CD8-positive, alpha-beta memory T cell (primary cell): ENCODE measurements at regions not wholly inside any gene's neighbourhood (a gene's known extent, or its start where the extent isn't known, plus 50 kb on each side); places are given as distances from the start of the nearest gene placed in this dataset.

Experiments
- CTCF ChIA-PET: fragments of 350-600 bp; sonication (Branson Sonifier 250); formaldehyde crosslinking; loops from one replicate; lab custom pipeline; 2021; ENCODE audit warnings: antibody characterized with exemption; lab: Charles Lee
- POLR2A ChIA-PET: fragments of 350-600 bp; sonication (Branson Sonifier 250); formaldehyde crosslinking; loops from one replicate; lab custom pipeline; 2021; ENCODE audit warnings: antibody characterized with exemption; lab: Charles Lee
- DNase-seq, 5 donors: peaks; one replicate each; pipeline versions ENCODE4 v3.0.0 to v3.0.0-alpha.2; 2020 to 2022; ENCODE audit warnings: mixed read lengths in 1 of 5
- H3K27ac ChIP-seq: one replicate; pipeline ENCODE4 v1.7.0; 2013; ENCODE audit warnings: low read depth, mild to moderate bottlenecking, low read length, moderate library complexity
- H3K27me3 ChIP-seq: 2 replicates; pipeline ENCODE4 v1.7.0; 2013; ENCODE audit warnings: low read length, mild to moderate bottlenecking; ENCODE audit not compliant: insufficient read depth, poor library complexity, severe bottlenecking
- H3K36me3 ChIP-seq: 2 replicates; pipeline ENCODE4 v1.7.0; 2013; ENCODE audit warnings: mild to moderate bottlenecking, low read length, moderate library complexity; ENCODE audit not compliant: insufficient read depth
- H3K4me1 ChIP-seq: 2 replicates; pipeline ENCODE4 v1.7.0; 2013; ENCODE audit warnings: mild to moderate bottlenecking, low read length, moderate library complexity; ENCODE audit not compliant: insufficient read depth
- H3K4me3 ChIP-seq: 2 replicates; pipeline ENCODE4 v1.7.0; 2013; ENCODE audit warnings: mild to moderate bottlenecking, low read length
- H3K9me3 ChIP-seq: 2 replicates; pipeline ENCODE4 v1.7.0; 2013; ENCODE audit warnings: mild to moderate bottlenecking, low read length
- H3K27ac Mint-ChIP-seq, 8 donors: one replicate each; pipeline ENCODE4 v1.8.0; 2020 to 2021; ENCODE audit warnings: mixed read lengths in 8 of 8, mild to moderate bottlenecking in 6 of 8, inconsistent platforms in 3 of 8, moderate library complexity in 3 of 8
- H3K27me3 Mint-ChIP-seq, 2 donors: one replicate each; pipeline ENCODE4 v1.8.0; 2020 to 2021; ENCODE audit warnings: mixed read lengths in 2 of 2, mild to moderate bottlenecking in 1 of 2, moderate library complexity in 1 of 2
- H3K36me3 Mint-ChIP-seq, 3 donors: one replicate each; pipeline ENCODE4 v1.8.0; 2020 to 2021; ENCODE audit warnings: mixed read lengths in 3 of 3, inconsistent platforms in 1 of 3, mild to moderate bottlenecking in 1 of 3
- H3K4me1 Mint-ChIP-seq, 3 donors: one replicate each; pipeline ENCODE4 v1.8.0; 2020 to 2021; ENCODE audit warnings: mixed read lengths in 3 of 3, inconsistent platforms in 1 of 3, mild to moderate bottlenecking in 1 of 3
- H3K4me3 Mint-ChIP-seq, 7 donors: one replicate each; pipeline ENCODE4 v1.8.0; 2020 to 2021; ENCODE audit warnings: mixed read lengths in 7 of 7, mild to moderate bottlenecking in 6 of 7, moderate library complexity in 4 of 7, inconsistent platforms in 2 of 7
- H3K9me3 Mint-ChIP-seq, 5 donors: one replicate each; pipeline ENCODE4 v1.8.0; 2020 to 2022; ENCODE audit warnings: mixed read lengths in 5 of 5, mild to moderate bottlenecking in 3 of 5, moderate library complexity in 2 of 5, inconsistent platforms in 1 of 5

DNA sequence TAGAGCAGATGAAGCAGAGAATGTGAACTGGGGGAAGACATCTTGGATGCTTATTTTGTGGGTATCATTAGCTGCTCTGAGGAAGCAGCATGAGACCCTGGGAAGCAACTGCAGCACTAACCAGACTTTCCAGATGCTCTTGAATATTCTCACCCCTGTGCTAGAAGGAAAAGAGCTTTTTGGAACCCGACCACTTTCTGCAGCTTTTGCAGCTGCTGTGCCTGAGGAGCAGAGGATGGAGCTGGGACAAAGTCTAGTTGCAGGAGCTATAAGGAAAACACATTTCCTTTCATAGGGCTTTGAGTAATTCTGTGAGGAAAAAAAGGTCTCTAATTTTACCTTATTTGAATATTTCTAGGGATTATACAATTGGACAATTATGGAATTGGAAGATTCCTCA is 369.7 kb downstream of the CD109 start:
- Histone ChIP-seq H3K36me3 (no peaks in the 10 kb centered on the region), H3K4me3 (no peak overlapping the region), H3K4me1 (no peaks in the 10 kb centered on the region), H3K27ac (no peak overlapping the region), H3K9me3 (no peaks in the 10 kb centered on the region), H3K27me3 (no peaks in the 10 kb centered on the region)
- H3K36me3 Mint-ChIP-seq, result no peaks in the 10 kb centered on the region
- H3K9me3 Mint-ChIP-seq, result peaks cover 0 to 3% (median 0%) of the 10 kb centered on the region in 5 donors
- no peak overlapping the region for H3K27ac Mint-ChIP-seq
- POLR2A ChIA-PET, result no interaction called here
- peaks cover 0 to 4% of the 10 kb centered on the region in 2 donors for H3K27me3 Mint-ChIP-seq
- H3K4me1 Mint-ChIP-seq, result no peaks in the 10 kb centered on the region
- CTCF ChIA-PET, result no interaction called here
- no peak for DNase-seq
- no peak overlapping the region for H3K4me3 Mint-ChIP-seq

DNA sequence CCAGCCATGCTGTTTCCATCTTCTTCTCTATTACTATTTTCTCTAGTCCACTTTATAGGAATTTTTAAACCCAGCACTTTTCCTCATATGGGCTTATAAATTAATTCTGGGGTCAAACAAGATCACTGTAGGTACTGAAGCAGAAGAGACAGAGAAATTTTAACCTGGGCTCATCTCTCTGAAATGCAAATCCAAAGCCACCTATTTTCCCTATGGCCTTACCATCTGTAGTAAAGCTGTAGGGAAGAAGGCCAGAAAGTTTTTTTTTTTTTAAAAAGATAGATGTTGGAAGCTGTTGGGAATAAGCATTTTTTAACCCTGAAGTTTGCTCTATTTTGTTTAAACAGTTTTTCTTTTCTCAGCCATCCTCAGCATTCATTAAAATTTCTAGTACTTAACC is 367.4 kb downstream of the CD109 start:
- DNase-seq, result no peak
- CTCF ChIA-PET, result no interaction called here

DNA sequence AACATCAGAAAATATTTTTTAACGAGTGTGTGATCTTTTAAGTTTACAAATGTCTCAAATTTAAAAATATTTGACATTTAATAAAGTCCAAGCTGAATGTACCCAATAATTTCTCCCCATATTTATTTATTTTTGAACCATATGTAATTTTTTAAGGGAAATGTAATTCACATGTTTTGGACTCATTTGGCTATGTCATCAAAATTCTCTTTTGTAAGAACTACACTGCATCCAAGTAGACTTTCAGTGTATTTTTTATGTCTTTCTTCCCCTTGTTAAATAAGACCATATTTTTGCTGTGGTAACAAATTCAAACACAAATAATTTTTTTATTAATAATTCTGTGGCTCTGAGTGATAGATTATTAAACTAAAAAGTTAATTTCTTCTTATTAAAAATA is 365.2 kb downstream of the CD109 start:
- Mint-ChIP-seq H3K36me3 (no peaks in the 10 kb centered on the region), H3K27ac (no peak overlapping the region), H3K9me3 (no peaks in the 10 kb centered on the region), H3K4me3 (no peak overlapping the region), H3K4me1 (no peaks in the 10 kb centered on the region), H3K27me3 (no peaks in the 10 kb centered on the region)
- no peaks in the 10 kb centered on the region for H3K36me3 ChIP-seq
- no peak for DNase-seq
- ChIA-PET POLR2A (no interaction called here), CTCF (no interaction called here)
- no peak overlapping the region for H3K27ac ChIP-seq
- no peaks in the 10 kb centered on the region for H3K4me1 ChIP-seq
- H3K27me3 ChIP-seq, result no peaks in the 10 kb centered on the region
- no peak overlapping the region for H3K4me3 ChIP-seq
- no peaks in the 10 kb centered on the region for H3K9me3 ChIP-seq

More for the DNA sequence above, 367.4 kb downstream of the CD109 start:
- POLR2A ChIA-PET, result no interaction called here
- Mint-ChIP-seq H3K27ac (no peak overlapping the region), H3K4me1 (no peaks in the 10 kb centered on the region), H3K4me3 (no peak overlapping the region), H3K36me3 (no peaks in the 10 kb centered on the region), H3K9me3 (peaks cover 0 to 3% (median 0%) of the 10 kb centered on the region in 5 donors), H3K27me3 (peaks cover 0 to 4% of the 10 kb centered on the region in 2 donors)
- Histone ChIP-seq H3K9me3 (no peaks in the 10 kb centered on the region), H3K4me3 (no peak overlapping the region), H3K36me3 (no peaks in the 10 kb centered on the region), H3K4me1 (no peaks in the 10 kb centered on the region), H3K27ac (no peak overlapping the region), H3K27me3 (no peaks in the 10 kb centered on the region)

DNA sequence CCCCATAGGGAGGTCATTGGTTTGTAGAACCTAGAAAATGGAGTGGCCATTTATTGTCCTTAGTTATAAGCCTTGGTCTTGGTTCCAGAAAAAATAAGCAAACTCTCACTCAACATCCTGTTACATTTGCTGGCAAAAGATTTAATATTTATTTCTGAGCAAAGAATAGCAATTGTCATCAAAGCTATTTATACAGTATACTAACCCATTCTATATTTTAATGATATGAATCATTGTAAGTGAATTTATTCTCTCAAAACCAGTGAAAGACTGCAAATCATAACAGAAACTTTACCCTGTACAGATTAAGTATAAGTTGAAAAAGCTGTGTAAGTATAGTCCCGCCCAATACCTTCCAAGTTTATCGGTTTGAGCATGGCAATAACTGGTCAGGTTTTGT is 364.4 kb downstream of the CD109 start:
- no peaks in the 10 kb centered on the region for H3K4me1 Mint-ChIP-seq
- Histone ChIP-seq H3K9me3 (no peaks in the 10 kb centered on the region), H3K4me3 (no peak overlapping the region), H3K27me3 (no peaks in the 10 kb centered on the region), H3K27ac (no peak overlapping the region), H3K36me3 (no peaks in the 10 kb centered on the region), H3K4me1 (no peaks in the 10 kb centered on the region)
- H3K36me3 Mint-ChIP-seq, result no peaks in the 10 kb centered on the region
- DNase-seq, result no peak
- no peak overlapping the region for H3K27ac Mint-ChIP-seq
- H3K27me3 Mint-ChIP-seq, result no peaks in the 10 kb centered on the region
- CTCF ChIA-PET, result no interaction called here
- H3K4me3 Mint-ChIP-seq, result no peak overlapping the region
- no peaks in the 10 kb centered on the region for H3K9me3 Mint-ChIP-seq
- POLR2A ChIA-PET, result no interaction called here

DNA sequence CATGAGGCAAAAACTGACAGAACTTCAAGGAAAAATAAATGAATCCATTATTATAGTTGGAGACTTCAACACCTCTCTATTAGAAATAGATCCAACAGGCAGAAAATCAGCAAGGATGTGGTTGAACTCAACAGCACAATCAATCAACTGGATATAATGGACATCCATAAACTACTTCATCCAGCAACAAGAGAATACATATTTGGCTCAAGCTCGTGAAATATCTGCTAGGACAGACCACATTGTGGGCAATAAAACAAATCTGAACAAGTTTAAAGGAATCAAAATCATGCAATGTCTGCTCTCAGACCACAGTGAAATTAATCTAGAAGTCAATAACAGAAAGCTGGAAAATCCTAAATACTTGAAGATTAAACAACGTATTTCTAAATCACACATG is 362.6 kb downstream of the CD109 start:
- no peak for DNase-seq
- Mint-ChIP-seq H3K27ac (no peak overlapping the region), H3K4me3 (no peak overlapping the region), H3K9me3 (peaks cover 0 to 2% (median 0%) of the 10 kb centered on the region in 5 donors), H3K4me1 (no peaks in the 10 kb centered on the region), H3K36me3 (no peaks in the 10 kb centered on the region), H3K27me3 (no peaks in the 10 kb centered on the region)
- no peaks in the 10 kb centered on the region for H3K36me3 ChIP-seq
- no peaks in the 10 kb centered on the region for H3K9me3 ChIP-seq
- H3K27ac ChIP-seq, result no peak overlapping the region
- POLR2A ChIA-PET, result no interaction called here
- H3K4me1 ChIP-seq, result no peaks in the 10 kb centered on the region
- CTCF ChIA-PET, result no interaction called here
- no peaks in the 10 kb centered on the region for H3K27me3 ChIP-seq
- H3K4me3 ChIP-seq, result no peak overlapping the region

DNA sequence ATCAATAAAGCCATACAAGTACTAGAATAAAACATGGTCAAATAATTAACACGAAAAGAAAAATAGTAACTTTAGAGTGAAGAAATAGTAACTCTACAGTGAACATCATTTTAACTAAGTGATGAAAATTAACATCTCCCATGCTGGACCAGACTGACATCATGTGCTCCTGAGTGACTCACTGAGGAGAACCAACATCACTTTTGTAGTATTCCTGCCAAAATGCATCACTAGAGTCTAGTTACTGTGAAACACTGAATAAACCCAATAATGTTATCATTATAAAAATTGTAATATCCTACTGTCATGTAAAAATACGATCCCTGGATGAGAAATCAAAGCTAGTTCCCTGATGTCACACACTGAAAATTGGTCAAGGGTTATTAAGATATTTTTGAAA is 361.3 kb downstream of the CD109 start:
- Mint-ChIP-seq H3K9me3 (peaks cover 0 to 4% (median 0%) of the 10 kb centered on the region in 5 donors), H3K27ac (no peak overlapping the region), H3K4me1 (no peaks in the 10 kb centered on the region), H3K4me3 (no peak overlapping the region), H3K36me3 (no peaks in the 10 kb centered on the region), H3K27me3 (no peaks in the 10 kb centered on the region)
- Histone ChIP-seq H3K4me1 (no peaks in the 10 kb centered on the region), H3K27me3 (no peaks in the 10 kb centered on the region), H3K9me3 (no peaks in the 10 kb centered on the region), H3K36me3 (no peaks in the 10 kb centered on the region), H3K4me3 (no peak overlapping the region), H3K27ac (no peak overlapping the region)
- CTCF ChIA-PET, result no interaction called here
- POLR2A ChIA-PET, result no interaction called here
- no peak for DNase-seq

DNA sequence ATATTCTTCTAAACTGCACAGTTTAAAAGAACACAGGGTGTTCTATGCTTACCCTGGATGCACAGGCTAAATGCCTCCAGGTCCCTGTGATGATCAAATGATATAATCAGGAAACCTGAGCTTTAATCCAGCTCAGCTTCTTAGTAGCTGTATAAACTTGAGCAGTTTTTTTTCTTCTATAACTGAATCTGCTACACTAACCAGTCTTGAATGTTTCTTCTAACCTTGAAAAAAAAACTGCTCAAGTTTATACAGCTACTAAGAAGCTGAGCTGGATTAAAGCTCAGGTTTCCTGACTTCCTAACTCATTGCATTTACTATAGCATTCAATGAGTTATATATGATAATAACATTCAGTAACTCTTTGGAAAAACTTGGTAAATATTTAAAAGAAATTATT is 358.2 kb downstream of the CD109 start:
- no peak overlapping the region for H3K27ac Mint-ChIP-seq
- POLR2A ChIA-PET, result no interaction called here
- DNase-seq, result no peak
- H3K27me3 ChIP-seq, result no peaks in the 10 kb centered on the region
- H3K9me3 ChIP-seq, result no peaks in the 10 kb centered on the region
- no peaks in the 10 kb centered on the region for H3K4me1 ChIP-seq
- no peak overlapping the region for H3K27ac ChIP-seq
- H3K9me3 Mint-ChIP-seq, result peaks cover 0 to 5% (median 0%) of the 10 kb centered on the region in 5 donors
- CTCF ChIA-PET, result interaction anchor here (0.6 to 1.1 kb wide), 2 partner anchors 23 to 128 kb away, joined by 3 read pairs; no protein-coding TSS in a partner anchor
- no peaks in the 10 kb centered on the region for H3K36me3 ChIP-seq
- H3K36me3 Mint-ChIP-seq, result no peaks in the 10 kb centered on the region
- no peak overlapping the region for H3K4me3 Mint-ChIP-seq
- no peak overlapping the region for H3K4me3 ChIP-seq
- H3K27me3 Mint-ChIP-seq, result no peaks in the 10 kb centered on the region
- no peaks in the 10 kb centered on the region for H3K4me1 Mint-ChIP-seq

DNA sequence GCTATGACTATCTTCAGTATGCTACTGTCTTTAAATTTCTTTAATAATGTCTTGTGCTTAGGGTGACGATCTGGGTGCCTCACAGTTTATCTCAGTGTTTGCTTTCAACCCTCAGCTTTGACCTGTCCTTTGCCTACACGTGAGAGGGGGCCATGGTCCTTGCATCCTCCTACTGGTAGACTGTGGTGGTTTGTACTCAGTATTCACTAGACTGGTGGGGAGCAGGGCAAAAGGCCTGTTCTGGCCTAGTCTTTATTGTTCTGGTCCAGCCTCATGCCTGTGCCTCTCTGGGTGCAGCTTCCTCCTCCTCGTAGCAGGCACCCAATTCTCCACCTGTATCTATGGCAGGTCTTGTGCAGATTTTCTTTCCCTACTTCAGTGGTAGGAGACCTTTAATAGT is 354.9 kb downstream of the CD109 start:
- H3K4me3 ChIP-seq, result no peak overlapping the region
- H3K36me3 Mint-ChIP-seq, result no peaks in the 10 kb centered on the region
- no peaks in the 10 kb centered on the region for H3K9me3 ChIP-seq
- no peaks in the 10 kb centered on the region for H3K4me1 ChIP-seq
- no peak for DNase-seq
- H3K9me3 Mint-ChIP-seq, result peaks cover 0 to 5% (median 0%) of the 10 kb centered on the region in 5 donors
- no peak overlapping the region for H3K27ac ChIP-seq
- no peaks in the 10 kb centered on the region for H3K4me1 Mint-ChIP-seq
- ChIA-PET POLR2A (no interaction called here), CTCF (no interaction called here)
- H3K27me3 ChIP-seq, result no peaks in the 10 kb centered on the region
- H3K36me3 ChIP-seq, result no peaks in the 10 kb centered on the region
- no peak overlapping the region for H3K27ac Mint-ChIP-seq
- no peak overlapping the region for H3K4me3 Mint-ChIP-seq
- H3K27me3 Mint-ChIP-seq, result no peaks in the 10 kb centered on the region

DNA sequence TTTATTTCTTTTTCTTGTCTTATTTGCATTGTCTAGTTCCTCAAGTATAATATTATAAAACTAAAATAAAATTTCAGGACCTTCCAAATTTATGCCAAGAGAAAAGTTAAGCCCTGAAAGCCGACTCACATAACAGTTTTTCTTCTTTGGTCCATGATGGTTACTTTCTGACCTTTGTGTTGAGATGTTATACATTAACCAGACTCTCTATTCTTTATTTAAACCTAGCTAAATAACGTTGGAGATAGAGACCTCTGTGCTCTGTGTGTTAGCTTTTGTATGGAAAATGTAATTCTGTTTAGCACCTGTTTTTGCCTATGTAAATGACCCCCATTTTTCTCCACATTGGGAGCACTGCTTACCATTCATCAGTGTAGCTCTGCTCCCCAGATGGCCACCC is 352.4 kb downstream of the CD109 start:
- Histone ChIP-seq H3K27ac (no peak overlapping the region), H3K36me3 (no peaks in the 10 kb centered on the region), H3K27me3 (no peaks in the 10 kb centered on the region), H3K4me3 (no peak overlapping the region), H3K9me3 (no peaks in the 10 kb centered on the region), H3K4me1 (no peaks in the 10 kb centered on the region)
- Mint-ChIP-seq H3K27me3 (no peaks in the 10 kb centered on the region), H3K36me3 (no peaks in the 10 kb centered on the region), H3K9me3 (peaks cover 0 to 5% (median 0%) of the 10 kb centered on the region in 5 donors), H3K27ac (no peak overlapping the region), H3K4me3 (no peak overlapping the region), H3K4me1 (no peaks in the 10 kb centered on the region)
- CTCF ChIA-PET, result no interaction called here
- POLR2A ChIA-PET, result no interaction called here
- no peak for DNase-seq
